ENCODE measurements at regions not wholly inside any gene's neighbourhood (a gene's known extent, or its start where the extent isn't known, plus 50 kb on each side); places are given as distances from the start of the nearest gene placed in this dataset.

DNA sequence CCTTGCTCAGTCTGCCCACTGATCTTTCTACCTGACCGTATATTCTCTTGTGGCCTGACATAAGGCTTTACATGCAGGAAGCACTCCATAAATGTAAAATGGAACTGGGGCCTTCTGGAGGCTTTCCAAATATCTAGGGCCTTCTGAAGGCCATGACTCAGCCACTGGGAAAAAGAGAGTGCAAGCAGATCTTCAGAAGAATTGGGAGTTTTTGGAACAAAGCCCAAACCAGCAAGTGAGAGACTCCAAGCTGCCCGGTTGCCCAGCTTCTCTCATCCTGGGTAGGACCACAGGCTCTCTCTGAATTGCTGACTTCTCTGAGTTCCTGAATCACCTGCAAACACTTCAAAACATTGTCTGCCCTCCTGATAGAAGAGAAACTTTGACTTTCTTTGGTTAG is 107.9 kb upstream of the BMAL1 start (continued):
- TF ChIP-seq, protein P1, sequence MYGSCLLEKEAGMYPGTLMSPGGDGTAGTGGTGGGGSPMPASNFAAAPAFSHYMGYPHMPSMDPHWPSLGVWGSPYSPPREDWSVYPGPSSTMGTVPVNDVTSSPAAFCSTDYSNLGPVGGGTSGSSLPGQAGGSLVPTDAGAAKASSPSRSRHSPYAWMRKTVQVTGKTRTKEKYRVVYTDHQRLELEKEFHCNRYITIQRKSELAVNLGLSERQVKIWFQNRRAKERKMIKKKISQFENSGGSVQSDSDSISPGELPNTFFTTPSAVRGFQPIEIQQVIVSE (CRISPR knock-in tag; IDR thresholded peaks at IDR 0.05; ENCODE audit: borderline replicate concordance), result no peak
- TF ChIP-seq, protein P2, sequence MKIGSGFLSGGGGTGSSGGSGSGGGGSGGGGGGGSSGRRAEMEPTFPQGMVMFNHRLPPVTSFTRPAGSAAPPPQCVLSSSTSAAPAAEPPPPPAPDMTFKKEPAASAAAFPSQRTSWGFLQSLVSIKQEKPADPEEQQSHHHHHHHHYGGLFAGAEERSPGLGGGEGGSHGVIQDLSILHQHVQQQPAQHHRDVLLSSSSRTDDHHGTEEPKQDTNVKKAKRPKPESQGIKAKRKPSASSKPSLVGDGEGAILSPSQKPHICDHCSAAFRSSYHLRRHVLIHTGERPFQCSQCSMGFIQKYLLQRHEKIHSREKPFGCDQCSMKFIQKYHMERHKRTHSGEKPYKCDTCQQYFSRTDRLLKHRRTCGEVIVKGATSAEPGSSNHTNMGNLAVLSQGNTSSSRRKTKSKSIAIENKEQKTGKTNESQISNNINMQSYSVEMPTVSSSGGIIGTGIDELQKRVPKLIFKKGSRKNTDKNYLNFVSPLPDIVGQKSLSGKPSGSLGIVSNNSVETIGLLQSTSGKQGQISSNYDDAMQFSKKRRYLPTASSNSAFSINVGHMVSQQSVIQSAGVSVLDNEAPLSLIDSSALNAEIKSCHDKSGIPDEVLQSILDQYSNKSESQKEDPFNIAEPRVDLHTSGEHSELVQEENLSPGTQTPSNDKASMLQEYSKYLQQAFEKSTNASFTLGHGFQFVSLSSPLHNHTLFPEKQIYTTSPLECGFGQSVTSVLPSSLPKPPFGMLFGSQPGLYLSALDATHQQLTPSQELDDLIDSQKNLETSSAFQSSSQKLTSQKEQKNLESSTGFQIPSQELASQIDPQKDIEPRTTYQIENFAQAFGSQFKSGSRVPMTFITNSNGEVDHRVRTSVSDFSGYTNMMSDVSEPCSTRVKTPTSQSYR (CRISPR knock-in tag; IDR thresholded peaks at IDR 0.05), result no peak
- TF ChIP-seq, protein P3, sequence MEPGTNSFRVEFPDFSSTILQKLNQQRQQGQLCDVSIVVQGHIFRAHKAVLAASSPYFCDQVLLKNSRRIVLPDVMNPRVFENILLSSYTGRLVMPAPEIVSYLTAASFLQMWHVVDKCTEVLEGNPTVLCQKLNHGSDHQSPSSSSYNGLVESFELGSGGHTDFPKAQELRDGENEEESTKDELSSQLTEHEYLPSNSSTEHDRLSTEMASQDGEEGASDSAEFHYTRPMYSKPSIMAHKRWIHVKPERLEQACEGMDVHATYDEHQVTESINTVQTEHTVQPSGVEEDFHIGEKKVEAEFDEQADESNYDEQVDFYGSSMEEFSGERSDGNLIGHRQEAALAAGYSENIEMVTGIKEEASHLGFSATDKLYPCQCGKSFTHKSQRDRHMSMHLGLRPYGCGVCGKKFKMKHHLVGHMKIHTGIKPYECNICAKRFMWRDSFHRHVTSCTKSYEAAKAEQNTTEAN (CRISPR knock-in tag; IDR thresholded peaks at IDR 0.05), result no peak
- TF ChIP-seq ZNF671 (CRISPR knock-in tag; IDR thresholded peaks at IDR 0.05) (no peak), TCF7 (CRISPR knock-in tag; IDR thresholded peaks at IDR 0.05; ENCODE audit: low read depth) (no peak), FOXP1 (CRISPR knock-in tag; IDR thresholded peaks at IDR 0.05; ENCODE audit: borderline replicate concordance) (no peak), OVOL2 (CRISPR knock-in tag; IDR thresholded peaks at IDR 0.05; ENCODE audit: borderline replicate concordance) (no peak), ELF4 (CRISPR knock-in tag; IDR thresholded peaks at IDR 0.05; ENCODE audit: low read depth) (no peak), GTF2I (CRISPR knock-in tag; conservative IDR thresholded peaks at IDR 0.05) (no peak)
- TF ChIP-seq, protein P4, sequence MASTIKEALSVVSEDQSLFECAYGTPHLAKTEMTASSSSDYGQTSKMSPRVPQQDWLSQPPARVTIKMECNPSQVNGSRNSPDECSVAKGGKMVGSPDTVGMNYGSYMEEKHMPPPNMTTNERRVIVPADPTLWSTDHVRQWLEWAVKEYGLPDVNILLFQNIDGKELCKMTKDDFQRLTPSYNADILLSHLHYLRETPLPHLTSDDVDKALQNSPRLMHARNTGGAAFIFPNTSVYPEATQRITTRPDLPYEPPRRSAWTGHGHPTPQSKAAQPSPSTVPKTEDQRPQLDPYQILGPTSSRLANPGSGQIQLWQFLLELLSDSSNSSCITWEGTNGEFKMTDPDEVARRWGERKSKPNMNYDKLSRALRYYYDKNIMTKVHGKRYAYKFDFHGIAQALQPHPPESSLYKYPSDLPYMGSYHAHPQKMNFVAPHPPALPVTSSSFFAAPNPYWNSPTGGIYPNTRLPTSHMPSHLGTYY (CRISPR knock-in tag; IDR thresholded peaks at IDR 0.05), result no peak
- TF ChIP-seq, protein P5, sequence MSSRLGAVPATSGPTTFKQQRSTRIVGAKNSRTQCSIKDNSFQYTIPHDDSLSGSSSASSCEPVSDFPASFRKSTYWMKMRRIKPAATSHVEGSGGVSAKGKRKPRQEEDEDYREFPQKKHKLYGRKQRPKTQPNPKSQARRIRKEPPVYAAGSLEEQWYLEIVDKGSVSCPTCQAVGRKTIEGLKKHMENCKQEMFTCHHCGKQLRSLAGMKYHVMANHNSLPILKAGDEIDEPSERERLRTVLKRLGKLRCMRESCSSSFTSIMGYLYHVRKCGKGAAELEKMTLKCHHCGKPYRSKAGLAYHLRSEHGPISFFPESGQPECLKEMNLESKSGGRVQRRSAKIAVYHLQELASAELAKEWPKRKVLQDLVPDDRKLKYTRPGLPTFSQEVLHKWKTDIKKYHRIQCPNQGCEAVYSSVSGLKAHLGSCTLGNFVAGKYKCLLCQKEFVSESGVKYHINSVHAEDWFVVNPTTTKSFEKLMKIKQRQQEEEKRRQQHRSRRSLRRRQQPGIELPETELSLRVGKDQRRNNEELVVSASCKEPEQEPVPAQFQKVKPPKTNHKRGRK (CRISPR knock-in tag; IDR thresholded peaks at IDR 0.05; ENCODE audit: borderline replicate concordance), result no peak
- TF ChIP-seq, protein P6, sequence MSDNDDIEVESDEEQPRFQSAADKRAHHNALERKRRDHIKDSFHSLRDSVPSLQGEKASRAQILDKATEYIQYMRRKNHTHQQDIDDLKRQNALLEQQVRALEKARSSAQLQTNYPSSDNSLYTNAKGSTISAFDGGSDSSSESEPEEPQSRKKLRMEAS (CRISPR knock-in tag; IDR thresholded peaks at IDR 0.05), result no peak

DNA sequence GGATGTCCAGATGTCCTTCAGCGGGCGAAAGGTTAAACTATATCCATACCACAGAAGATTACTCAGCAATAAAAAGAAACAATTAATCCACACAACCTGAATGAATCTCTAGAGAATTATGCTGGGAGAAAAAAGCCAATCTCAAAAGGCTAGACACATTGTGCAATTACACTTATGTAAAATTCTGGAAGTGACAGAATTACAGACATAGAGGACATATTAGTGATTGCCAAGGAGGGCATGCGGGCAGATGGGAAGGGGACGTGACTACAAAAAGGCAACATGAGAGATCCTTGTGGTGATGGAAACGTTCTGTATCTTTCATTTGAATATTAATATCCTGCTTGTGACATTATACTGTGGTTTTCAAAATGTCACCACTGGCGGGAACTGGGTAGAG is 103.5 kb upstream of the BMAL1 start:
- Mint-ChIP-seq H3K4me3 (no peak overlapping the region), H3K27me3 (ENCODE audit: low read depth) (peaks cover 3% of the 10 kb centered on the region; the same call in 1 of the 2 replicates), H3K36me3 (no peaks in the 10 kb centered on the region), H3K27ac (no peak overlapping the region), H3K9me3 (no peaks in the 10 kb centered on the region), H3K4me1 (no peaks in the 10 kb centered on the region)
- ATAC-seq, result no peak
- CTCF ChIA-PET, result interaction anchor here (1.4 kb wide), 1 partner anchor 210 kb away, joined by 3 read pairs; no protein-coding TSS in a partner anchor
- POLR2A ChIA-PET, result no interaction called here
- no peak for TF ChIP-seq FOXK1 (CRISPR knock-in tag; IDR thresholded peaks at IDR 0.05)
- TF ChIP-seq, protein P7, sequence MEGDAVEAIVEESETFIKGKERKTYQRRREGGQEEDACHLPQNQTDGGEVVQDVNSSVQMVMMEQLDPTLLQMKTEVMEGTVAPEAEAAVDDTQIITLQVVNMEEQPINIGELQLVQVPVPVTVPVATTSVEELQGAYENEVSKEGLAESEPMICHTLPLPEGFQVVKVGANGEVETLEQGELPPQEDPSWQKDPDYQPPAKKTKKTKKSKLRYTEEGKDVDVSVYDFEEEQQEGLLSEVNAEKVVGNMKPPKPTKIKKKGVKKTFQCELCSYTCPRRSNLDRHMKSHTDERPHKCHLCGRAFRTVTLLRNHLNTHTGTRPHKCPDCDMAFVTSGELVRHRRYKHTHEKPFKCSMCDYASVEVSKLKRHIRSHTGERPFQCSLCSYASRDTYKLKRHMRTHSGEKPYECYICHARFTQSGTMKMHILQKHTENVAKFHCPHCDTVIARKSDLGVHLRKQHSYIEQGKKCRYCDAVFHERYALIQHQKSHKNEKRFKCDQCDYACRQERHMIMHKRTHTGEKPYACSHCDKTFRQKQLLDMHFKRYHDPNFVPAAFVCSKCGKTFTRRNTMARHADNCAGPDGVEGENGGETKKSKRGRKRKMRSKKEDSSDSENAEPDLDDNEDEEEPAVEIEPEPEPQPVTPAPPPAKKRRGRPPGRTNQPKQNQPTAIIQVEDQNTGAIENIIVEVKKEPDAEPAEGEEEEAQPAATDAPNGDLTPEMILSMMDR (IDR thresholded peaks at IDR 0.05), result no peak
- no peak for DNase-seq (ENCODE audit: low spot score)
